ENCODE measurements at regions not wholly inside any gene's neighbourhood (a gene's known extent, or its start where the extent isn't known, plus 50 kb on each side); places are given as distances from the start of the nearest gene placed in this dataset.

DNA sequence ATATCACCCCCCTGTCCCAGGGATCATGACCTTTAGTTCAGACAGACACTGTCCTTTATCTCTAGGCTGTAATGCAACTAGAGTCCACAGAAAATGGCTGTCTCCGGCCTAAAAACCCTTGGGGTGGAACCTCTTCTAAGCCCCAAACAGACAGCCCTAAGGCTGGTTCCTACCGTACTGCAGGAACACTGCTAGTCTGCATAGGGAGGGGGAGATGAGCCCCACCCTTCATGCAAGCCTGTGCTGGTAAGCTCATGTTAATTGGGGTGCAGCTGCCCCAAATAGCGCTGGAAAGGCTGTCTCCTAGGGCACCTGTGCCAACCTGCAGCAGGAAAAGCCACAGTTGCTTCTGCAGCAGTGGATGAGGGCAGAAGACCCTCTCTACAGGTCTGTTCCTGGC lies 252.1 kb upstream of the MDFIC2 start:
- DNase-seq (ENCODE audit: low read depth, low spot score), result no peak

- no peak for DNase-seq (ENCODE audit: low read depth, low spot score)
Observed at GRCh38 chr3:70561796-70562195, 249.4 kb upstream of the MDFIC2 start.

GRCh38 chr3:70558956-70559355 lies 246.5 kb upstream of the MDFIC2 start:
- no peak for DNase-seq (ENCODE audit: low read depth, low spot score)

DNA sequence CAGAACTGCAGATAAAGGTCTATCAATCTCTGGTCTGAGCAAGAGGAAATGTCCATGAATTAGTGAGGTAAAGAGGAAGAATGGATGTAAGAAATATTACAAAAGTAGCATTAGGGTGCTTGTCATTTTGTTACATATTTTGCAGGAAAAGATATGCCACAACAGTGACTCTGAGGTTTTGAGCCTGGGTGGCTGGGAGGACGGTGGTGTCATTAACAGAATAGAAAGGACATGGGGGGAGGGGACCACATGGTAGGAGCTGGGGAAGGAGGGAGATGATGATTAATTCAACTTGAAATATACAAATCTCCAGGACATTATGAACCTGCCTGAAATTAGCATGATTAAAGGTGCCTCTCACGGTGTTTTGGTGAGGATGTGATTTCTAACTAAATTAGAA lies 245.5 kb upstream of the MDFIC2 start:
- DNase-seq (ENCODE audit: low read depth, low spot score), result no peak

GRCh38 chr3:70556056-70556455 lies 243.6 kb upstream of the MDFIC2 start:
- DNase-seq (ENCODE audit: low read depth, low spot score), result no peak

GRCh38 chr3:70554170-70554569 lies 241.7 kb upstream of the MDFIC2 start:
- DNase-seq (ENCODE audit: low read depth, low spot score), result no peak

DNA sequence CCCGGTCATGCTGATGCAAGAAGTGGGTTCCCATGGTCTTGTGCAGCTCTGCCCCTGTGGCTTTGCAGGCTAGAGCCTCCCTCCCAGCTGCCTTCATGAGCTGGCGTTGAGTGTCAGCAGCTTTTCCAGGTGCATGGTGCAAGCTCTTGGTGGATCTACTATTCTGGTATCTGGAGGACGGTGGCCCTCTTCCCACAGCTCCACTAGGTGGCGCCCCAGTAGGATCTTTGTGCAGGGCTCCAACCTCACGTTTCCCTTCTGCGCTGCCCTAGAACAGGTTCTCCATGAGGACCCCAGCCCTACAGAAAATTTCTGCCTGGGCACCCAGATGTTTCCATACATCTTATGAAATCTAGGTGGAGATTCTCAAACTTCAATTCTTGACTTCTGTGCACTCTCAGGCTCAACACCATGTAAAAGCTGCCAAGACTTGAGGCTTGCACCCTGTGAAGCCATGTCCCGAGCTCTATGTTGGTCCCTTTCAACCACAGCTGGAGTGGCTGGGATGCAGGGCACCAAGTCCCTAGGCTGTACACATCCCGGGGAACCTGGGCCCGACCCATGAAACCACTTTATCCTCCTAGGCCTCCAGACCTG lies 238.4 kb upstream of the MDFIC2 start:
- DNase-seq (ENCODE audit: low read depth, low spot score), result no peak

DNA sequence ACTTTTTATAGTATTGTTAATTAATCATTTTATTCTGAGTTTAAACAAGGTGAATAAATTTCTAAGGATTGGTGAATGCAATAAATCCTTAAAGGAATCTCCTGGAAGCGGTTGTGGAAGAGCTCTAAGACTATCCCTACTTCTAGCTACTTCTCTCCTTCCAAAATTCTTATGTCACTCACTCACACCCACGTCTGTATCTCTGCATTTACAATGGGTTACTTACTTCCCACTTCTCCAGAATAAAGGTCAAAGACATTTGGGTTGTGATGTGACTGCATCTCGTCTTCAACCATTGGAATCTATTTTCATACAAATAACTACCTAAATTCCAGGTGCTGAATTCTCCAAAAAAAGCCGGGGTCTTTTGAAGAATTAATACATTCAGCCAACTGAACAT lies 234.2 kb upstream of the MDFIC2 start:
- no peak for DNase-seq (ENCODE audit: low read depth, low spot score)

- no peak for DNase-seq (ENCODE audit: low read depth, low spot score)
Observed at GRCh38 chr3:70543493-70543892, 231.1 kb upstream of the MDFIC2 start.

GRCh38 chr3:70539908-70540307 lies 227.5 kb upstream of the MDFIC2 start:
- DNase-seq (ENCODE audit: low read depth, low spot score), result no peak

DNA sequence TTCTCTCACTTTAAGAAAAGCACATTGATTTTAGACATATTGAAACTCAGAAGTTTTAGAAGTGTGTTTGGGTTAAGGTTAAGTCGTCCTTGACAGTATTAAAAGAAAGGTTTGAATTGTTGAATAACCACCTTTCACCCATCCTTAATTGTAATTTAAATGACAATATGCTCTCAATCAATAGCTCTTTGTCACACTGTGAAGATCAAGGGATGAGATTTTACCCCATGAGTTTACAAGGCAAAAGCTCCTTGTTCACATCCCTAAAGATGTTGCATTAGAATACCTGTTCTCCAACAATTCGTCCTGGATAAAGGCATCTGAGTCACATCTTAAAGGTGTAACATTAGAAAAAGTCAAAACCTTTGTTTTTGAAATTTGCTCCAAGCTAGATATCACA lies 220.4 kb upstream of the MDFIC2 start:
- no peak for DNase-seq (ENCODE audit: low read depth, low spot score)

GRCh38 chr3:70531838-70532489 lies 219.5 kb upstream of the MDFIC2 start:
- DNase-seq (ENCODE audit: low read depth, low spot score), result no peak

GRCh38 chr3:70531063-70531657 lies 218.7 kb upstream of the MDFIC2 start:
- DNase-seq (ENCODE audit: low read depth, low spot score), result no peak

DNA sequence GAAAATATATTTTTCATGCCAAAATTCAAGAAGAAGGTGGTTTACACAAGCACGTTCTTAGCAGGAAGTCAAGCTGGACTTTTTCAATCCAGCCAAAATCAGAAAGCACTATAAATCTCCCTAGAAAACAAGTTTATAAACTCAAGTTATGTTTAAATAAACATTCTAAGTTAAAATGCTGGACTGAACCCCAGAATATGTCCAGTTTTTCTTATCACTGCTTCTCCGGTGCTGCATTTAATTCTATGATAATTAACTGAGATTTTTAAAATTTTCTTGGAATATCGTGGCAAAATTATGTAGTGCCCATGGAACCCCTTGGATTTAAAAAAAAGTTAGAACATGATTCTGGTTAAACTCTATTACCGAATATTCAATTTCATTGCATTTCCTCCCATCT lies 218.2 kb upstream of the MDFIC2 start:
- DNase-seq (ENCODE audit: low read depth, low spot score), result no peak

DNA sequence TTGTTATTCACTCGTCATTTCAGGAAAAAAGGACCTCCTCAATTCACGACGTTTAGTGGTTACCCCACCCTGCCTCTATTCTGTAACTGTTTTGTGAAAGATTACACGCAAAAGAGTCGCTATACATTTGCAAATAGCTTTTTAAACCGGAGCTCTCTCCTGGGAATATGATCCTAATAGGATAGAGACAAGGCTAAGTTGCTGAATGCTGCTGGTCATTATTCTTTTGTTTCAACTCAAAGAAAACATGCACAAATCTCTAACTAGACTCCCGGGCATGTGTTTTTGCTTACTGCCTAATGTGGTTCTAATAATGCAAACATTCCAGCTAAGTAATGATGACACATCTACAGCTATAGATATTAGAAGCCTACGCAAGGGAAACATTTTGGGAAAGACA lies 214.6 kb upstream of the MDFIC2 start:
- no peak for DNase-seq (ENCODE audit: low read depth, low spot score)

GRCh38 chr3:70519913-70520659 lies 207.6 kb upstream of the MDFIC2 start:
- no peak for DNase-seq (ENCODE audit: low read depth, low spot score)

DNA sequence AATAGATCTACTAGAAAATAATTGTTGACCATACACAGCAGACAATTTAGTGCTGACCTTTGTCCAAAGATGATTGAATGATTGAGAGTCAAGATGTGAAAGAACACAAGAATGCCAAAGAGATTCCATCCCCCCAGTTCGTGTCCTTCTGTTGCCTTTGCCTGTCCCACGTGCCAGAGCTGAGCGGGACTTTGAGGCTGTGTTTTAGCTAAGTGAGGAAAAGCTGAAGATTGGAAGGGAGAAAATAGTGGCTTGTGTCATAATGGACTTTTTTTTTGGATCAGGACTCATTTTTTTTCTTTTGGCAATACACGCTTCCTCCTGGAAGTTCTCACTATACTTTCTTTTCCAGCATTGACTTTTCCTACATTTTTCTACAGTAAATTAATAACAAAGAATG lies 206.6 kb upstream of the MDFIC2 start:
- DNase-seq (ENCODE audit: low read depth, low spot score), result no peak

DNA sequence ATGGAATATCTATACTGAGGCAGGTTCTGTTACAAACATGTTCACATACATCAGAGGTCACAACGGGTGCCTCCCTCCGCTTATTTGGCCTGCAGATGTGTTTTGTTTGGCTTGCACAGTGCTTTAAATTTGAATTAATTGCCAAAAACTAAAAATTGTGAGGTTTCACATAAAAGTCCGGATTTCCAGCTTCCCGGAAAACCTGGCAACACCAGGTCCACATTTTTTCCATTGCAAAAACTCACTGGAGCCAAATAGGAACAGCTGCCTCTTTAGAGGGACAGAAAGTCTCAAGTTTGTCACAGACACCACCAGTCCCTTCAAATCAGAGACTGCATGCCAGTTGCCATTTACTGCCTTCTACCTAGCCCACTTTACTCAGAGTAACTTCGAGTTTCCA lies 205.9 kb upstream of the MDFIC2 start:
- no peak for DNase-seq (ENCODE audit: low read depth, low spot score)

GRCh38 chr3:70517124-70517890 lies 204.9 kb upstream of the MDFIC2 start:
- DNase-seq (ENCODE audit: low read depth, low spot score), result no peak

- no peak for DNase-seq (ENCODE audit: low read depth, low spot score)
Observed at GRCh38 chr3:70516076-70516475, 203.6 kb upstream of the MDFIC2 start.

DNA sequence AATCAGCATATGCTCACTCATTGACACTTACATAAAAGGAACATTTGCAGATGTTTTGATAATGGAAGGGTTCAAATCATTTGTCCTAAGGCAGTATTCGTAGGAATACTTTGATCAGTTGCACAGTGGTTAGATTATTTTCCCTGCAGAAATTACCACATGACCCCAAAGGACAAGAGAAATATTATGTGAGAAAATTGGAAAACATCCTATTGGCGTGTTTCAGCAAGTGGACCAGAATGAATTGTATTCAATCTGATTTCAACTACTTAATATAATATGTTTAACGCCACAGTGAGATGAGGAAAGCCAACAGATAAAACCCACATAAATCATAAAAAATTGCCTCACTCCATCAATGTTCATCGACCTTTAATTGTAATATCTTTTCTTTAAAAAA lies 195.0 kb upstream of the MDFIC2 start:
- no peak for DNase-seq (ENCODE audit: low read depth, low spot score)

DNA sequence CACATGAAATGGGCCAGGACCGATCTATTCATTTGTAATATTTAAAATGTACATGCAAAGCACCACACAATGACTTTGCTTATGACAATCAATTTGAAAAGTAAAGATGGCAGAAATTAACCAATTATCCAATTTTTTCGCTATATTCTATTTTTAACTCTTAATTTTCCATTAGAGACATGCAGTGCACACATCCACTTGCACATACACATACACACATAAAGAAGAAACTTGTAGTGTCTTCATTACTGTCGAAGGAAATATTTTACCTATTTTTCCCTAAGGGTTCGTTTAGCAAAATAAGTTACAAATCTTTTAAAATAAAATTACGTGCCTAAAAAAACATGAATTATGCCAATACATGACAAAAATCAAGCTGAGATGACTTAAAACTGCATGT lies 194.3 kb upstream of the MDFIC2 start:
- no peak for DNase-seq (ENCODE audit: low read depth, low spot score)
